ENCODE measurements at regions not wholly inside any gene's neighbourhood (a gene's known extent, or its start where the extent isn't known, plus 50 kb on each side); places are given as distances from the start of the nearest gene placed in this dataset.

- peaks cover 2% of the 10 kb centered on the region for H3K9me3 Mint-ChIP-seq
- no peaks in the 10 kb centered on the region for H3K27me3 Mint-ChIP-seq (ENCODE audit: low read depth)
- H3K27ac Mint-ChIP-seq: no peak overlapping the region
- TF ChIP-seq, protein P1, sequence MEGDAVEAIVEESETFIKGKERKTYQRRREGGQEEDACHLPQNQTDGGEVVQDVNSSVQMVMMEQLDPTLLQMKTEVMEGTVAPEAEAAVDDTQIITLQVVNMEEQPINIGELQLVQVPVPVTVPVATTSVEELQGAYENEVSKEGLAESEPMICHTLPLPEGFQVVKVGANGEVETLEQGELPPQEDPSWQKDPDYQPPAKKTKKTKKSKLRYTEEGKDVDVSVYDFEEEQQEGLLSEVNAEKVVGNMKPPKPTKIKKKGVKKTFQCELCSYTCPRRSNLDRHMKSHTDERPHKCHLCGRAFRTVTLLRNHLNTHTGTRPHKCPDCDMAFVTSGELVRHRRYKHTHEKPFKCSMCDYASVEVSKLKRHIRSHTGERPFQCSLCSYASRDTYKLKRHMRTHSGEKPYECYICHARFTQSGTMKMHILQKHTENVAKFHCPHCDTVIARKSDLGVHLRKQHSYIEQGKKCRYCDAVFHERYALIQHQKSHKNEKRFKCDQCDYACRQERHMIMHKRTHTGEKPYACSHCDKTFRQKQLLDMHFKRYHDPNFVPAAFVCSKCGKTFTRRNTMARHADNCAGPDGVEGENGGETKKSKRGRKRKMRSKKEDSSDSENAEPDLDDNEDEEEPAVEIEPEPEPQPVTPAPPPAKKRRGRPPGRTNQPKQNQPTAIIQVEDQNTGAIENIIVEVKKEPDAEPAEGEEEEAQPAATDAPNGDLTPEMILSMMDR (IDR thresholded peaks at IDR 0.05; ENCODE audit: unreplicated experiment in 3 of 3): no peak
- no peaks in the 10 kb centered on the region for H3K36me3 Mint-ChIP-seq (ENCODE audit: low read depth)
- no peak overlapping the region for H3K4me3 Mint-ChIP-seq
- peaks cover 11% of the 10 kb centered on the region for H3K4me1 Mint-ChIP-seq
Measured at GRCh38 chr4:18942874-18943273, 921.3 kb upstream of the LCORL start.

DNA sequence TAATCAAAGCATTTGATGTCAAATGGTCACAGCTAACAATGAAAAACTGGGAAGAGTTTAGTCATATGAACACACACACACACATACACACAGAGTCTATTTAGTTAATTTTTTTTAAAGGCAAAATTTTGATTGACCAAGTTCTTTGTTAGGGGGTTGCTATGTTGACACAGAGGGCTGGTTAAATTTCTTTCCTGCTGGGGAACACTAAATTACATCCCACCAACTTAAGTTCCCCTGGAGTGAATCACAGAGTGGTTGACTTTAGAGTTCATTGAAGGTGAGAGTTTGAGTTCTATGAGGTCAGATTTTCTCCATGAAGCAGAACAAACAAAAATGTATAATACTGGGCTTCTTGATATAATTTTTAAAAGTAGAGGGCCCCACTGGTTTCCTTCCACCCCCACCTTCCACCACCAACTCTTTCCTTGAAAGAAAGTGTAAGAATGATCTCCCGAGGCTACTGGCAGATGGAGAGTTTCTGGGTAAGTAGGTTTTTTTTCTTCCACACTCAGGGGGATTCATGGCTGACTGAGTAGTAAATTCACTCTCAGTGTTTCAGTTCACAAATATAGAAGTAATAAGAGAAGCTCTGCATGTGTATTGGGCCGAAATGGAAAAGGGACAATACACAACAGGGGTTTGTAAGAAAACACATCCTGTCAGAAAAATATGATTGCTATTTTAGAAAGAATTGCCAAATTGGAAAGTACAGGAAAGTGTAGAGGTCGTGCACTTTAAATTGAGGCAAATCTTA, 917.0 kb upstream of the LCORL start:
- peak overlapping the region; percentile 19 to 65 (median 52) for H3K27ac Mint-ChIP-seq
- TF ChIP-seq, protein P1 (IDR thresholded peaks at IDR 0.05; ENCODE audit: unreplicated experiment in 3 of 3): no peak
- no peaks in the 10 kb centered on the region for H3K27me3 Mint-ChIP-seq (ENCODE audit: low read depth)
- H3K9me3 Mint-ChIP-seq: peaks cover 2% of the 10 kb centered on the region
- H3K4me1 Mint-ChIP-seq: peaks cover 20% of the 10 kb centered on the region
- H3K4me3 Mint-ChIP-seq: no peak overlapping the region
- H3K36me3 Mint-ChIP-seq (ENCODE audit: low read depth): no peaks in the 10 kb centered on the region

DNA sequence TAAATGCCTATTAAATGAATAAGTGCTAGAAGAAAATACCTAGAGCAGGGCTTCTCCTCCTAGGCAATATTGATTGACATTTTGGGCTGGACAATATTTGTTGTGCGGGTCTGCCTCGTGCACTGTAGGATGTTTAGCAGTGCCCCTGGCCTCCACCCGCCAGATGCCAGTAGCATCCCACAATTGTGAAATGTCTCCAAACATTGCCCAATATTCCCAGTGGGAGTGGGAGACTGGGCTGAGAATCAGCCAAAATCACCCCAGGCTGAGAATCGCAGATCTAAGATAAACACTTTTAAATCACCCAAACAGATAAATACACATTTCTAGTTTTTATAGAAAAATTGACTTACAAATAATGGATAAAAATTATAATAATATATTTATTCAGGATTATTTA, 916.2 kb upstream of the LCORL start:
- TF ChIP-seq, protein P1 (IDR thresholded peaks at IDR 0.05; ENCODE audit: unreplicated experiment in 3 of 3): no peak
- Mint-ChIP-seq H3K27me3 (ENCODE audit: low read depth) (no peaks in the 10 kb centered on the region), H3K4me3 (no peak overlapping the region), H3K4me1 (peaks cover 23% of the 10 kb centered on the region), H3K27ac (peak overlapping the region in 2 of 3 experiments; percentile 19 to 65), H3K36me3 (ENCODE audit: low read depth) (no peaks in the 10 kb centered on the region), H3K9me3 (peaks cover 2% of the 10 kb centered on the region)

DNA sequence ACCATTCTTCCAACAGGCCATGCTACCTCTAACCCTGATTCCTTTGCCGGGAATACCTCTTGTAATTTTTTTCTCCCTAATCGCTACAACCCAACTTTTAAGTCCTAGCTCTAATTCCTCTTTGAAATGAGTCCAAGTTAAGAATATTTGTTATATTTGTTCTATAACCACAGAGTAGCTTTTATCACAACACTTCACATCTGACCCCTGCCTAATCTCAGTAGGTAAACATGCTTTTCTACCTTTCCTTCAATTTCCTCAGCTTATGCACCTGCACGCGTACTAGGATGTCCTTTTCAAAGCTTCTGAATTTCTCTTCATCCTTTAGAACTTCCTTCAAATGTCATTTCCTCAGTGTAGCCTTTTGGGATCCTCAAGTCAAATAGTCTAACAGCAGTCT, 915.5 kb upstream of the LCORL start:
- Mint-ChIP-seq H3K4me3 (no peak overlapping the region), H3K27ac (peak overlapping the region in 1 of 3 experiments; percentile 26), H3K36me3 (ENCODE audit: low read depth) (no peaks in the 10 kb centered on the region), H3K9me3 (peaks cover 2% of the 10 kb centered on the region), H3K4me1 (peaks cover 25% of the 10 kb centered on the region), H3K27me3 (ENCODE audit: low read depth) (no peaks in the 10 kb centered on the region)
- TF ChIP-seq, protein P1 (IDR thresholded peaks at IDR 0.05; ENCODE audit: unreplicated experiment in 3 of 3): no peak

DNA sequence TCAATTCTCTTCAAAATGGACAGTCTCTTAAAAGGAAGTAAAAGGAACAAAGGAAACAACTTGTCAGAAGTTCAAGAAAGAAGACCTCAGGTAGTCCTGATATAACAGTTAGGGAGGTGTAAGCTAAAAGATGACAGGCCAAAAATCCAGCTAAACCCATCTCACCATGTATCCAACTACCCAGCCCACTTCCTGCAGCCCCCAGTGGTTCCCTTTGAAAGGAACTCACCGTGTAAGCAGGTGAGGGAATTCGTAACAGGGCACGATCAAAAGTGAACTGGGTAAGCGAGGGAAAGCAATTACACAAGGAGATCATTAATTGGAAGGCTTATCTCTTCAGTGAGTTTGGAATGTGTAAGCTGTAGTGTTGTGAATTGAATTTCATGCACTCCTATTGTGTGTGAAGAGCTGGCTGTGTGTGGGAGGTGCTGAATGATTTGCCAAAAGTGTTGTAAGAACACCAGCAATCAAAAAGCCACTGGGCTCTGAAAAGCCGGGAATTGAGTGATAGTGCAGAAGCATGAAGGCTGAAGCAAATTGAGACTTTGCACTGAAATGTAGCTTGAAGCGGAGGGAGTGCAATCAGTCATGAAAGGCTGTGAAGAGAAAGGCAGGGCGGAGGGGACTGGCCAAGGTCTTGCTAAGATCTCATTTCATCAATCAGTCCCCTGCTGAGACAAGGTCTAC, 914.2 kb upstream of the LCORL start:
- TF ChIP-seq, protein P1 (IDR thresholded peaks at IDR 0.05; ENCODE audit: unreplicated experiment in 3 of 3): no peak
- Mint-ChIP-seq H3K27ac (peak overlapping the region; percentile 46 to 86 (median 78)), H3K36me3 (ENCODE audit: low read depth) (no peaks in the 10 kb centered on the region), H3K9me3 (peaks cover 2% of the 10 kb centered on the region), H3K4me3 (no peak overlapping the region), H3K27me3 (ENCODE audit: low read depth) (no peaks in the 10 kb centered on the region), H3K4me1 (peaks cover 25% of the 10 kb centered on the region)
